Mammary epithelial cell (primary cell): ENCODE measurements at regions not wholly inside any gene's neighbourhood (a gene's known extent, or its start where the extent isn't known, plus 50 kb on each side); places are given as distances from the start of the nearest gene placed in this dataset.

Experiments used
- CTCF ChIP-seq, 2 donors: IDR thresholded peaks in 1 of 2; conservative IDR thresholded peaks in 1 of 2; 2 replicates each; pipeline ENCODE4 v1.5.1; 2011 to 2012; ENCODE audit warnings: inconsistent platforms in 2 of 2, low read length in 2 of 2, mild to moderate bottlenecking in 2 of 2, control low read depth in 1 of 2, low read depth in 1 of 2; ENCODE audit not compliant: insufficient read depth in 1 of 2; ENCODE audit errors: extremely low read depth in 1 of 2
- EZH2 ChIP-seq: IDR thresholded peaks from 2 replicates; pipeline ENCODE4 v1.6.1; 2012; ENCODE audit warnings: low read length, inconsistent platforms, borderline replicate concordance

- TF ChIP-seq CTCF (conservative IDR thresholded peaks at IDR 0.05 in 1 of 2, IDR thresholded peaks at IDR 0.05 in 1 of 2; ENCODE audit: extremely low read depth in 1 of 2, insufficient read depth in 1 of 2, low read depth in 1 of 2, low read length in 2 of 2) (no peak), EZH2 (no peak)
Measured at GRCh38 chr10:105742184-105742583, 1101.1 kb downstream of the SORCS3 start.
